GM10266 (cell line): ENCODE measurements at regions not wholly inside any gene's neighbourhood (a gene's known extent, or its start where the extent isn't known, plus 50 kb on each side); places are given as distances from the start of the nearest gene placed in this dataset.

ENCODE experiments used
- DNase-seq: peaks from one replicate; pipeline ENCODE4 v3.0.0; 2012; ENCODE audit errors: extremely low spot score
- CTCF ChIP-seq: IDR thresholded peaks from 2 replicates; pipeline ENCODE4 v1.5.1; 2012; ENCODE audit warnings: mild to moderate bottlenecking, low read depth; ENCODE audit not compliant: control insufficient read depth, insufficient read depth; ENCODE audit errors: missing control alignments

- TF ChIP-seq CTCF = peak; percentile 69
- peak; percentile 37 for DNase-seq
Measured at GRCh38 chr14:32254952-32255679, 52.0 kb upstream of the RNU6-8 start.

- no peak for TF ChIP-seq CTCF
- DNase-seq = no peak
Measured at GRCh38 chr14:32255789-32256188, 52.7 kb upstream of the RNU6-8 start.

- DNase-seq = no peak
- TF ChIP-seq CTCF = no peak
Measured at GRCh38 chr14:32256576-32256975, 53.5 kb upstream of the RNU6-8 start.

GRCh38 chr14:32258336-32258993, 55.4 kb upstream of the RNU6-8 start:
- DNase-seq = no peak
- TF ChIP-seq CTCF = no peak

GRCh38 chr14:32259368-32260013, 56.4 kb upstream of the RNU6-8 start:
- peak; percentile 43 for DNase-seq
- no peak for TF ChIP-seq CTCF

GRCh38 chr14:32263939-32264567, 61.0 kb upstream of the RNU6-8 start:
- no peak for TF ChIP-seq CTCF
- no peak for DNase-seq
